ENCODE measurements at regions not wholly inside any gene's neighbourhood (a gene's known extent, or its start where the extent isn't known, plus 50 kb on each side); places are given as distances from the start of the nearest gene placed in this dataset.
"Not testable (repeated sequence)": the region's sequence is repeated elsewhere in the genome, so short reads cannot be mapped to it uniquely, and the experiment has no call there.

DNA sequence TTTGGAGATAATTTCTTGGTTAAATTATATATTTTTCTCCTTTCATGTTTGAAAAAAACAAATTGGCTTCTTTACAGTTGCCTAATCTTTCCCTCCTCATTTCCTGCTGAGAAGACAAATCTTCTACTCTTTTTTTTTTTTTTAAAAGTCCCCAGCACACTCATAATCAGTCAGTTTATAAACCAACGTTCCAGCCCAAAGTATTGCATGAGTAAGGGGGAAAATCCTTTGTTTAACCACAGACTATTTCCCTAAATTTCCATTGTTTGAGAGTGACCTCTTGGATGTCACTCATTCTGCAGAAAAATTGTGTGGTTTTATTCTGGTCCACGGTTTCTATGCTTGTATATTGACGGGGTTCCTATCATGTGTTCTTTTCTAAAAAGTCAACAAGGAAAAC is 55.1 kb upstream of the TLR4 start:
- DNase-seq (ENCODE audit: low read depth in 2 of 2) = no peak

DNA sequence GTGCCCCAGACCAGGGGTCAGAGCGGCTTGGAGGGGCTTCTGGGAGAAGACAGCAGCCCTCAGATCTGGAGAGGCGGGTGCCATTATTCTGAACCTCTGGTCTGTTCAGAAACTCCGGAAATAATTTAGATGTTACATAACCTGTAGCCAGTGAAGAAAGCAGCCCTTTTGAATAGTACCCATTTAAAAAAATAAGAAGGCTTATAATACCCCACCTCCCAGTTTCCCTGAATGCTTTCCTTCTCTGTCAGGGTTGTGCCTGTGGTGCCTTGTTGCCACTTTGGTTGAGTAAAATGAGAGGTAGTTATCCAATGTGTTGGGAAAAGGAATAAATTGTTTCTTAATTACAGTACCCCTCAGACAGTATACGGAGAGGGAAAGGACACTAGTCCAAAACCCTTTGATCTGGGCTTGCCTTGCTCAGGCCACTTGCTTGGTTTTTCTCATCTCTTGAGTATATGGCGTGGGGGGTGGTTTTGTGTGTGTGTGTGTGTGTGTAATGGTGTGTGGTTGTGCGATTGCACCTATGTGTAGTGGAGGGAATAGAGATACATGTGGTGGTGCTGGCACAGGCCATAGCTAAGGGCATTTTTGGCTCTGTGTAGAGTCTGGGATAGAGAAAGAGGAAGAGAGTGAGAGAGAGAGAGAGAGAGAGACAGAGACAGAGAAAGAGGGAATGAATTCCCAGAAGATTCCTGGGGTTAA is 59.1 kb upstream of the TLR4 start:
- no peak for DNase-seq (ENCODE audit: low read depth in 2 of 2)

DNA sequence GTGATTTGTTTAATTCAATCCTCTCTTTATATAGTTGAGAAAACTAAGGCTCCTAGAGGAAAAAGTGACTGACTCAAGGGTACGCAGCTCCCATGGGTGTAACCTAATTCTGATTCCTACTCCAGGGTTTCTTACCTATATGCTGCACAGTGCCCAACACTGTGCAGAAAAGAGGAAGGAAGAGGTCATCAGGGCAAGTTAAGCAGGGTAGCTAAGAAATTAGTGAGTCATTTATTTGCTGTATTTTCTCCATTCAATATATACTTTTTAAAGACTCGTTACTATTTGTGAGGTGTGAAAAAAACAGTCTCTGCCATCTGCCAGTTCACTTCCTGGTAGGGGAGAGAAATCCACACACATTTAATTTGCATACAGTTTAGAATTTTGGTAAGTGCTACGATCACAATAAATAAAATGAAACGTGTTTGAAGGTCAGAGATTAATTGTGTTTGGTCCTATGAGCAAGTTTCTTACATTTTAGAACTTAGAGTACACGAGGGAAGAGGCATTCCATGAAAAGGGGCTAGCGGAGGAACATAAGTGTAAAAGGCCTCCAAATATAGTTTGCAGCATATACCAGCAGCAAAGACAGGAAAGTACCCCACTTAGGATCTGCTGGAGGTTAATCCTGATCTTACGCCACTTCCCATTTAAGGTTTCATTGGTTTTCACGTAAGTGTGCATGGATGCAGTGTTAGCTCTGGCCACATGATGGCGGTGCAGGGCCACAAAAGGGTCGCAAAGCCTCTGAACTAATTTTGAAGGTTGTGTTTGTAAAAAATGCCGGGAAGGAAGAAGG is 59.9 kb upstream of the TLR4 start:
- DNase-seq (ENCODE audit: low read depth in 2 of 2) = peak in 1 of 2 donors; percentile 32

DNA sequence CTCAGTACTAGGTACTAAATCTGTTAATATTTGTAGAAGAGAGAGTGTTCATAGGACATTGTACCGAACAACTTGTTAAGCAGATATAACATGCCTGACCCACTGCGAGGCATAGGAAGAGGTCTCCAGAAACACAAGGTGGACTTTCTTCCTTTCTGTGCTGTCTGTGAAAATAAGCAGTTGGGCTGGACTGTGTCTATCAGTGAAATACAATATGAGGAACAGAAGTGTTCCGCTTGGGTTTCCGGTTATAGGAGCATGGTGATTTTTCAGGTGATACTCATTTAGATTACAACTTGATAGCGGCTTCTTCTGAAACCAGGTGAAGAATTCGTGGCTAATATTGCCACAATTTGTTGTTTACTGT is 60.9 kb upstream of the TLR4 start:
- DNase-seq (ENCODE audit: low read depth in 2 of 2) = no peak

DNA sequence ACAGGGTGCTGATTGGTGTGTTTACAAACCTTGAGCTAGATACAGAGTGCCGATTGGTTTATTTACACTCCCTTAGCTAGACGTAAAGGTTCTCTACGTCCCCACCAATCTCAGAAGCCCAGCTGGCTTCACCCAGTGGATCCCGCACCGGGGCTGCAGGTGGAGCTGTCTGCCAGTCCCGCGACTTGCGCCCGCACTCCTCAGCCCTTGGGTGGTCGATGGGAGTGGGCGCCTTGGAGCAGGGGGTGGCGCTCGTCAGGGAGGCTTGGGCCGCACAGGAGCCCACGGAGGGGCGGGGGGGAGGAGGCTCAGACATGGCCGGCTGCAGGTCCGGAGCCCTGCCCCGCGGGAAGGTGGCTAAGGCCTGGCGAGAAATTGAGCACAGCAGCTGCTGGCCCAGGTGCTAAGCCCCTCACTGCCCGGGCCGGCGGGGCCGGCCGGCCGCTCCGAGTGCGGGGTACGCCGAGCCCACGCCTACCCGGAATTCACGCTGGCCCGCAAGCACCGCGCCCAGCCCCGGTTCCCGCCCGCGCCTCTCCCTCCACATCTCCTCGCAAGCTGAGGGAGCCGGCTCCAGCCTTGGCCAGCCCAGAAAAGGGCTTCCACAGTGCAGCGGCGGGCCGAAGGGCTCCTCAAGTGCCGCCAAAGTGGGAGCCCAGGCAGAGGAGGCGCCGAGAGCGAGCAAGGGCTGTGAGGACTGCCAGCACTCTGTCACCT is 61.5 kb upstream of the TLR4 start:
- DNase-seq (ENCODE audit: low read depth in 2 of 2) = not testable (repeated sequence)

- no peak for DNase-seq (ENCODE audit: low read depth in 2 of 2)
Measured at GRCh38 chr9:117636681-117637080, 67.5 kb upstream of the TLR4 start.

GRCh38 chr9:117625154-117625553 is 79.0 kb upstream of the TLR4 start:
- DNase-seq (ENCODE audit: low read depth in 2 of 2) = no peak

DNA sequence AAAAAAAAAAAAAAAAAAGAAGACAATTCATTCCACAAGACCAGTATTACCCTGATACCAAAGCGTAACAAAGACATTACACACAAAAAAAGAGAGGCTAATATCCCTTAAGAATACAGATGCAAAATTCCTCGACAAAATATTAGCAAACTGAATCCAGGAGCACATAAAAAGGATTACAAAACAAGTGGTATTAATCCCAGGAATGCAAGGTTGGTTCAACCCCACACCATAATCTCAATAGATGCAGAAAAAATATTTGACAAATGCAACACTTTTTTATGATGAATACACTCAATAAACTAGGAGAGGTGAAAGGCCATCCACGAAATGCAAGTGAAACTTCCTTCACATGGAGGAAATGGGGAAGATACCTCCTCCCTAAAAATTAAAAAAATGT is 80.1 kb upstream of the TLR4 start:
- DNase-seq (ENCODE audit: low read depth in 2 of 2) = no peak

DNA sequence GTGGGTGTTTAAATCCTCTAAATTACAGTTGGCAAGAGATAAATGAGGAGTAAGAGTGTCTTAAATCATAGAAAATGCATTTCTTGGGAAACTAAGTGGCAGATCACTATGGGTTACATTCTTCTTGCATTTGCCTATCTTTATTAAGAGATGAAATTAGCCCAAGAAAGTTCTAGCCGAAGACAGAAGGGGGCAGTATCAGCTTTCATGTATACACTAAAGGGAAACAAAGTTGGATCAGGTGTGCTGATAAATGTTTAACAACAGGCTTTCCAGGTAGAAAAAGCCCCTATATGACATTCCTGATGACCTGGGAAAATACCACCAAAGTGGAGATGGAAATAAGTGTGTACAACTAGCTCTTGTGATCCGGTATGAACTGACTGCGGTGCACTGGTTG is 81.9 kb upstream of the TLR4 start:
- no peak for DNase-seq (ENCODE audit: low read depth in 2 of 2)

GRCh38 chr9:117616431-117616831 is 87.8 kb upstream of the TLR4 start:
- no peak for DNase-seq (ENCODE audit: low read depth in 2 of 2)

GRCh38 chr9:117612317-117612716 is 91.9 kb upstream of the TLR4 start:
- no peak for DNase-seq (ENCODE audit: low read depth in 2 of 2)

- DNase-seq (ENCODE audit: low read depth in 2 of 2) = no peak
Measured at GRCh38 chr9:117597977-117598376, 106.2 kb upstream of the TLR4 start.

DNA sequence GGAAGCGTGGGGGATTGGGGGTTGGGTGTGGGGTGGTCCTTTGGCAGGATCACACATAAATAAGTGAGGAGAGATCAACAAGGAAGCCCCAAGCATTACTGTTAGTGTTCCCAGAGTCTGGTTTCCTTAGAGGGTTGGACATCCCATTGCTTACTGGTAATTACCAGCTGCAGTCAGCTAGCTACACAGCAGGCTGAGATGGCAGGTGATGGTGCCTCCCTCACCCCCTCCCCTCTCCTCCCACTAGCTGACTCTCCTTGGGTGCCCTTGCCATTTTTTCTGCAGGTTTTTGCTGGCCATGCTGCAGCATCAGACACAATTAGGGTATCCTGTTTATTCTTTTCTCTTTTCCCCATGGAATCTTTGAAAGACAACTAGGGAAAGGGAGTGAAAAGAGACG is 107.5 kb upstream of the TLR4 start:
- DNase-seq (ENCODE audit: low read depth in 2 of 2) = no peak

GRCh38 chr9:117595650-117596049 is 108.6 kb upstream of the TLR4 start:
- DNase-seq (ENCODE audit: low read depth in 2 of 2) = no peak

DNA sequence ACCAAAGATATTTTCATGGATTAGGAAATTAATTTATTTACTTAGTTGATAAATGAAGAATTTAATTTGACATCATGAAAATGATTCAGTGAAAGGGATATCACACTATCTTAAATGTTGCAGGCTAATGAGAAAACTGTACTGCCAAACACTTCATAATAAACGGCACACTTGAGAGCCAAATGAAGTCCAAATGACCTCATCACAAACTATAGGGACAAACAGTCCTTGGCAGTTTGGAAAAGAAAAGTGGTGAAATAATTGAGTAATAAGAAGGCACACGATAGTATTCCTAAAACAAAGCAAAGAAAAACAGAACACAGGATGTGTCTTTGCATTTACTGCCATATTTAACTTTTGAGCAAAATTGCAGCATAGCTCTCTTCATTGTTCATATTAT is 116.9 kb upstream of the TLR4 start:
- DNase-seq (ENCODE audit: low read depth in 2 of 2) = no peak

GRCh38 chr9:117574099-117574498 is 130.1 kb upstream of the TLR4 start:
- no peak for DNase-seq (ENCODE audit: low read depth in 2 of 2)

GRCh38 chr9:117564839-117565238 is 139.4 kb upstream of the TLR4 start:
- DNase-seq (ENCODE audit: low read depth in 2 of 2) = no peak

DNA sequence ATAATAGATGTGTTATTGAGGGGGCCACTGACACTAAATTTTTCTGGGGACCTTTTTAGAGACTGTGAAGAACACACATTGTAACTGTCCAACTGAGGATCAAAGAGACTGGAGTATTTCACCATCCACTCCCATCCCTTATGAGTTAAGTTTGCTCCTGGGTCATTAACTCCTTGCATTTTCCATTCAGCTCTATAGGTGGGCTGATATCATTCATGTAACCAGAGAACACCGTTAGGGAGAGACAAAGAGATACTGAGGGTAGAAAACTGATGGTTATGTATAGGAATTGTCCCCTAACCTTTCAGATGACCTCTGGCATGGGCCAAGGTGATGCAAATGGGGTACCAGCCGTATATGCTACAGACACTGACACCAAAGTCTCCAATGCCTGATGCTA is 142.4 kb upstream of the TLR4 start:
- DNase-seq (ENCODE audit: low read depth in 2 of 2) = no peak

DNA sequence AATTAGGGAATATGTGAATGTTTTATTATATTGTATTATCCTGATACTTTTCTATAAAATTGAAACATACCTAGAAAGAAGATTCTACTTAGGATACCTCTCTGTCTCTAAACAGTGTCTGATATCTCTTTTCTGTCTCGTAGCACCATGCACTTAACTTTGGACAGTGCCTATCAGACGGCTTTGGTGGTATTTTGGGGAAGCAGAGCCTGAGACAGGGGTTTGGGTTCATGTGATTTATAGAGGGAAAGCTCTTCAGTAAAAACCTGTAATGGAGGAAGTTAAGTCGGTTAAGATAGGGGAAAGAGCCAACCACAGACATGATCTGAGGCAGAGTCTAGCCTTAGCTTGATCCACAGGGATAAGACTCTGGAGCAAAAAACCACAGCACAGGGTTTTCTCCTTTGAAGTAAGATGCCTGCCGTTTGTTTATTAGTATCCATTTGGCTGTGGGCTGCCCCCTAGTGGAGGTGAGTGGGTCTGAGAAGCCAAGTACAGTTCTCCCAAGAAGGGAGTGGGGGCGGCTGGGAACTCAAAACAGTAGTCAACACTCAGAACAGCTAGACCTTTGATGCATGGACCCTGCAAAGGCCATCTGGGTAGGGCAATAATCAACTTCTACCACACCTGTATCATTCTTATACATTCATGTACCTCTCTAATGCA is 141.2 kb upstream of the ASTN2 start:
- DNase-seq (ENCODE audit: low read depth in 2 of 2) = no peak

DNA sequence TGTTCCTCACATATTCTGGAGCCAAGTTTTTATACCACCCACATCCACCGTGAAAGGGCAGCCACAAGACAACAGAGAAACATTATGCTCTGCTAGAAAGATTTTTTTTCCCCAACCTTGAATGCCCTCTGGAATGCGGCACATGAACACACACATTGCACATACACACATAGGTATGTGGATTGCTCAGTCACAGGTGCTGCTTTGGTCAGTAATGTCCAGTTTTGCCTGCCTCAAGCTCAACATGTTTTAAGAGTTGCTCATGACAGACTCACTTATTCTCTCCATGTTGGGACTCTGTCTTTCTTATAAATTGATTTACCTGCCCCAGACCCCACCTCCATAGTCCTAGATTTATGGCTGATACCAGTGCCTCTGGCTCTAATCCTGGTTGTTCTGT is 138.0 kb upstream of the ASTN2 start:
- DNase-seq (ENCODE audit: low read depth in 2 of 2) = no peak

DNA sequence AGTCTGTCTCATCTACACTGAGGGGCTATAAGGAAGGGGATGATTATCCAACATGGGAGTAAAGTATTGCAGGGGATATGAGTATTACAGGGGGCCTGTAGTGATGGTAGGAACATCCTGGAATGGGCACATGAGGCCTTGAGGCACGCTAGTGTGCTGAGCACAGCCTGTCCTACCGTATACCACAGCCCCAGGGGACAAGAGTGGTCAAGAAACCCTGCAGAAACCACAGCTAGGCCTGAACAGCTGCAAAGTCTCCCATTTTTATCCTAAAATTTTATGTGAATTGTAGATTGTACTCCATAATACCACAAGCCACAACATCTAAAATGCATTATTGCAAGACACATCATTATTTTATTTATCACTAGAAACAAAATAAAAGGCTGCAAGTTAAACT is 136.3 kb upstream of the ASTN2 start:
- DNase-seq (ENCODE audit: low read depth in 2 of 2) = no peak

DNA sequence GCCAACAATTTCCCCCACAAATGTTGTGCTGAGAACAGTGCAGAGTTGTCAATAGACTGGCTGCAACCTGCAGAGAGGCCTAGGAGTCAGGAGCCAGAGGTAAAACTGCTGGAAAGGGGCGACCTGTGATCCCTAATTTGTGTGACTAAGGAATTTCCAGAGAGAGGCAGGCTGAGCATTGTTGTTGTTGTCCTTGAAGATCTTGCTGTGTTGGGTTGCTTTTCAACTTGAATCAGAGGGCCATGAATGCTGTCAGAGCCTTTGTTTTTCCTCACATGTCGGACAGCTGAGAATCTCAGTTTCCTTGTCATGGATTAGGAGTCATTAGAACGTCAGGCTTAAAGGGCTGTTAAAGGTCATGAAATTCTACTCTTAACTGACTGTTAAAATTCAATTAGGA is 134.6 kb upstream of the ASTN2 start:
- no peak for DNase-seq (ENCODE audit: low read depth in 2 of 2)

All from stimulated activated CD4-positive, alpha-beta T cell treated with anti-CD3 and anti-CD28 coated beads, Interleukin-1b, Interleukin-23, amount 100 ng/mL, for 4 hours (primary cell).